Glutamatergic neuron (in vitro differentiated cells): ENCODE measurements at regions not wholly inside any gene's neighbourhood (a gene's known extent, or its start where the extent isn't known, plus 50 kb on each side); places are given as distances from the start of the nearest gene placed in this dataset.

Experiments used
- DNase-seq: peaks from one replicate; pipeline ENCODE4 v3.0.0; 2022
- H3K27ac Mint-ChIP-seq: one replicate; pipeline ENCODE4 v1.8.0; 2020; ENCODE audit warnings: mild to moderate bottlenecking, mixed read lengths, inconsistent platforms; ENCODE audit not compliant: unreplicated experiment
- H3K27me3 Mint-ChIP-seq: one replicate; pipeline ENCODE4 v1.8.0; 2020; ENCODE audit warnings: mild to moderate bottlenecking, moderate library complexity, mixed read lengths, inconsistent platforms; ENCODE audit not compliant: unreplicated experiment
- H3K36me3 Mint-ChIP-seq: one replicate; pipeline ENCODE4 v1.8.0; 2020; ENCODE audit warnings: mild to moderate bottlenecking, mixed read lengths, inconsistent platforms; ENCODE audit not compliant: unreplicated experiment
- H3K4me1 Mint-ChIP-seq: one replicate; pipeline ENCODE4 v1.8.0; 2020; ENCODE audit warnings: mild to moderate bottlenecking, low read depth, mixed read lengths, inconsistent platforms; ENCODE audit not compliant: unreplicated experiment
- H3K4me3 Mint-ChIP-seq: one replicate; pipeline ENCODE4 v1.8.0; 2020; ENCODE audit warnings: mild to moderate bottlenecking, mixed read lengths, inconsistent platforms; ENCODE audit not compliant: unreplicated experiment
- H3K9me3 Mint-ChIP-seq: one replicate; pipeline ENCODE4 v1.8.0; 2020; ENCODE audit warnings: mild to moderate bottlenecking, moderate library complexity, mixed read lengths, inconsistent platforms; ENCODE audit not compliant: unreplicated experiment
- CTCF ChIP-seq: fragments of 200-600 bp; sonication (generic); IDR thresholded peaks from one replicate; pipeline ENCODE4 v1.5.0; 2021; ENCODE audit not compliant: partially characterized antibody, unreplicated experiment

DNA sequence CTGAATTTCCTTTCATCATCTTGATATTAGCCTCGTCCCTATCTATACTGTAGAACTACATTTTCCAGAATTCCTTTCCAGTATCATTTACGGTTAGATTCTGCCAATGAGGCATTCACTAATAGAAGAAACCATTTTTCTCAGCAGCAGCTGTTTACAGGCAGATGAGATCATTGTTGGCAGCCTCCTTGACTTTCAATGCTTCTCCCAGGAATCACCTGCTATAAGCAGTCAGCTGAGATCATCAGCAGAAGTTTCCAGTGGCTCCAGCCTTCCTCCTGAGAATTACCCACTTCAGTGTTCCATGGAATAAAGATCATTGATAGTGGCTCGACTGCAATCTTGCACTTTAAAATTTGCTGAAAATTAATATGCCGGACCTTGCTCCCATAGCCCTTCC lies 157.3 kb upstream of the TET2 start:
- H3K9me3 Mint-ChIP-seq: peaks cover 1% of the 10 kb centered on the region
- H3K4me3 Mint-ChIP-seq: no peak overlapping the region
- no peaks in the 10 kb centered on the region for H3K36me3 Mint-ChIP-seq
- no peak for TF ChIP-seq CTCF
- no peaks in the 10 kb centered on the region for H3K27me3 Mint-ChIP-seq
- no peak for DNase-seq
- H3K4me1 Mint-ChIP-seq: no peaks in the 10 kb centered on the region
- no peak overlapping the region for H3K27ac Mint-ChIP-seq

DNA sequence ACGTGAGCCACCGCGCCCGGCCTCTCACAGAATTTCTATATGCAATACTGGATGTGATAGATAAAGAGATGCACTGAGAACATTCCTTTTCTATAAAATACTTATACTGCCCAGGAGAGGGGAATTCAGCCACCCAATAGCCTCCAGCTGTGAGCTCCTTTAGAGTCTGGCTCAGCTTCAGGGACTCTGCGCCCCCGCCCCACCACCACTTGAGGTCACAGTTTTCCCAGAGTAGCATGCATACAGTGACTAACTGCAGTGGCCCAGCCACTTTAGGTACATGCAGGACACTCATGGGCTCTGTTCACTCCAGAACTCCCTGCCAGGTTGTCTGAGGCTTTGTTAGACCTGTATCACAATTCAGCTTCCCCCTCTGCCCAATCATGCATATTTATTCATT lies 144.4 kb upstream of the TET2 start:
- Mint-ChIP-seq H3K36me3 (no peaks in the 10 kb centered on the region), H3K4me1 (no peaks in the 10 kb centered on the region), H3K27ac (no peak overlapping the region), H3K9me3 (no peaks in the 10 kb centered on the region), H3K4me3 (no peak overlapping the region), H3K27me3 (peaks cover 2% of the 10 kb centered on the region)
- TF ChIP-seq CTCF: no peak
- no peak for DNase-seq

DNA sequence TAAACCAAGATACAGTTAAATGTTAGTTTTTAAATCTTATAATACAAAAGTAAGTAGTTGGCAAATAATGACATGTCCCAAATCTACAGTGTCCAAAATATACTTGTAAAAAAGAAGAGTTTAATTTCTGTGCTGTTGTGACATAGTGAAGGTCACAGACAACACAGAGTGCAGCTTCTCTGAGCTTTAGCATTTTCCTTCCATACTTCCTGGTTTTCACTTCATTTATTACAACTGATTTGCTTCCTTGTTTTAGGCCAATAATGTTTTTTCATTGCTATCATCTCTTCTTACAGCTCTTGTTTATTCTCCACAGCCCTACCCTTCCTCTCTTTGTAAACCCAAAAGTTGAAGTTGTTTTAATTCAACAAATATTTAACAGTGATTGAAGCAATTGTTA lies 132.4 kb upstream of the TET2 start:
- Mint-ChIP-seq H3K27me3 (no peaks in the 10 kb centered on the region), H3K27ac (no peak overlapping the region), H3K36me3 (peaks cover 5% of the 10 kb centered on the region), H3K4me1 (no peaks in the 10 kb centered on the region), H3K9me3 (peaks cover 5% of the 10 kb centered on the region), H3K4me3 (no peak overlapping the region)
- DNase-seq: no peak
- TF ChIP-seq CTCF: no peak

GRCh38 chr4:105014635-105015034 lies 132.0 kb upstream of the TET2 start:
- DNase-seq: no peak
- H3K4me1 Mint-ChIP-seq: no peaks in the 10 kb centered on the region

GRCh38 chr4:105015750-105016149 lies 130.9 kb upstream of the TET2 start:
- peaks cover 4% of the 10 kb centered on the region for H3K9me3 Mint-ChIP-seq
- H3K4me1 Mint-ChIP-seq: no peaks in the 10 kb centered on the region
- no peak for DNase-seq
- no peaks in the 10 kb centered on the region for H3K36me3 Mint-ChIP-seq
- no peak overlapping the region for H3K27ac Mint-ChIP-seq
- H3K27me3 Mint-ChIP-seq: no peaks in the 10 kb centered on the region
- no peak overlapping the region for H3K4me3 Mint-ChIP-seq
- no peak for TF ChIP-seq CTCF

More at GRCh38 chr4:105014635-105015034, 132.0 kb upstream of the TET2 start:
- Mint-ChIP-seq H3K9me3 (peaks cover 5% of the 10 kb centered on the region), H3K36me3 (peaks cover 5% of the 10 kb centered on the region), H3K27ac (no peak overlapping the region), H3K4me3 (no peak overlapping the region), H3K27me3 (no peaks in the 10 kb centered on the region)
- TF ChIP-seq CTCF: no peak
